GM19023 (cell line): ENCODE measurements at regions not wholly inside any gene's neighbourhood (a gene's known extent, or its start where the extent isn't known, plus 50 kb on each side); places are given as distances from the start of the nearest gene placed in this dataset.
"Not testable (repeated sequence)": the region's sequence is repeated elsewhere in the genome, so short reads cannot be mapped to it uniquely, and the experiment has no call there.

ENCODE experiments used
- ATAC-seq: cut with Tn5 transposase; IDR thresholded peaks from one replicate; pipeline ENCODE4 v1.9.1; 2021; ENCODE audit warnings: mild to moderate bottlenecking, moderate library complexity; ENCODE audit not compliant: unreplicated experiment

GRCh38 chr21:27045281-27045985 lies 78.5 kb upstream of the ADAMTS5 start:
- ATAC-seq, result no peak

- ATAC-seq, result no peak
Measured at GRCh38 chr21:27043377-27043776, 76.5 kb upstream of the ADAMTS5 start.

GRCh38 chr21:27040738-27041469 lies 74.0 kb upstream of the ADAMTS5 start:
- no peak for ATAC-seq

DNA sequence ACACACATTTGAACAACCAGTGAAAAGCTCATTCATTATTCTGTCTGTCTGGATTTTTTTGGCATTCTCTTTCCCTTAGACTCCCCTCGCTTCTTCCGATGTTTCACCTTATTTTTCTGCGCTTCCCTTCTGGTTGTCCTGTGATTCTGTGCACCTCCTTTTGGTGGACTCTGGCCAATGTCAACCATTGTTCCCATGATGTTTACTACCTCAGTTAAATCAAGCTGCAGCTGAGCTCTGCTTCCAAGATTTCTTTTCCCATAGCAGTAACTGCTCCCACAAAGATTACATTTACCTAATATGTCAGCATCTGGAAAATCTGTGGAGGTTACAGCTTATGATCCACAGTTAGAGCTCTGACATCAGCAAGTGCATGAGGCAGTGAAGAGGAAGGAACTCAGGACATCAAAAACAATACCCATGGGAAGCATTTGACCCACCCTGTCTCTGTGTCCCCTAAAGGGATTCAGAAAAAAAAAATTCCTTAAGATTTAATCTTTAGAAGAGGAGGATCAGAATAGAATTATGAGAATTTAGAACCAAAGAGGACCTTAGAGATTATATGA lies 69.9 kb upstream of the ADAMTS5 start:
- no peak for ATAC-seq

DNA sequence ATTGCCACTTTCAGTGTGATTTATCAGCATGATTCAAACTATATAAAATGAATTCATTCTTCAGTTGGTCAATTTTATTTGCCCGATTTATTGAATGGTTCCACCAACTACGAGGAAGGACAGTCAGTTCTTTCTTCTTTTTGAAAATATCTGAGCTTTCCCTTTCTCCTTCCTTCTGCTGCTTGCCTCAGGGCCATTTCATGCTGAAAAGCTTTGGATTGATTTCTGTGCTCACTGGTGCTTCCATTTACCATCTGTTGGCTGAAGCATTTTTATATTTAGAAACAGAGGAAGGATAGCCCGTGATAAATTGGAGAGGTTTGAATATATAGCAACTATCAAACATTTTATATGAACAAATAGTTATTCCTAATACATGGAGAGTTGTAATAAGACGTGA lies 68.9 kb upstream of the ADAMTS5 start:
- no peak for ATAC-seq

DNA sequence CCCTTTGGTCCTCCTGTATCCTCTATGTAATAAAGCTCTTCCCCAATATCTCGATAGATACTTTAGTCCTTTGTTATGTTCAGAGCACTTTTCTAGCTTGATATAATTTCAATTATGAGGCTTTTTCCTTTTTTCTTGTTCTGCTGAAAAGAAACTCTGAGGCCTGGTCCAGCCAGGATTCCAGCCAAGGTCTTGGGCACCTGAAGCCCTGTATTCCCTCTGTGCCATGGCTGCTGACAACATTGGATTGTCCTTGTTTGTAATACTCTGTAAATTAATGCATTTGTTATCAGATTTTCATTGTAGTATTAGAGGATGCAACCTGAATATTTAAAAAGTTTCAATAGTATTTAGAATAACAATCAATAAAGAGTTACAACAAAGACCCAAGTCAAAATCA lies 67.9 kb upstream of the ADAMTS5 start:
- ATAC-seq, result no peak

GRCh38 chr21:27033471-27033870 lies 66.6 kb upstream of the ADAMTS5 start:
- no peak for ATAC-seq

DNA sequence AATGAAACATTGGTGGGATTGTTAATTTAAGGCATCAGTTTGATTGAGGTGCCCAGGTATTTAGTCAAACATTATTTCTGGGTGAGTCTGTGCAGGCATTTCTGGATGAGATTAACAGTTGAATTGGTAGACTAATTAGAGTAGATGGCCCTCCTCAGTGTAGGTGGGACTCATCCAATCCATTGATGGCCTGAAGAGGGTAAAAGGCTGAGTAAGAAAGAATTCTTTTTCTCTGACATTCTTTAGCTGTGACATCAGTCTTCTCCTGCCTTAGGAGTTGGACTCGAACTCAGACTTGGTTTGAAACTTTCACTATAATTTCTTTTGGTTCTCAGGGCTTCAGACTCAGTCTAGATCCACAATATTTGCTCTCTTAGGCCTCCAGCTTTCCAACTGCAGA lies 59.6 kb upstream of the ADAMTS5 start:
- ATAC-seq, result no peak

- not testable (repeated sequence) for ATAC-seq
Measured at GRCh38 chr21:27025708-27026107, 58.8 kb upstream of the ADAMTS5 start.

DNA sequence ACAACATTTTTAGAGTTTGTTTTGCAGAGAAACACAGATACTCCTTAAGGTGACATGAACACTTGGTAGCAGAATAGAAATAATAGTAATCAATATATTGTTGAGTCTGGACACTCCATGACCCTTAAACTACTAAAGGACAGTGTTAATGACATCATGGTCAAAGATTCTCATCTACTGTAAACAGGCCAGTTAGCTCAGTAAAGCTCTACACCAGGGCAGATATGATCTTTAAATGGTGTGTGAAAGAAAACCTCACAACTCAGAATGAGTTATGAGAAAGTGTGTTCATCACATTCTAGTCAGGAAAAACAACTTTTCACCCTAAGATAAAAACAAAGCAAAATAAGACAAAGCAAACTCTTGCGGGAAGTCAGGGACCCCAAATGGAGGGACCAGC lies 58.1 kb upstream of the ADAMTS5 start:
- ATAC-seq, result no peak

GRCh38 chr21:27024301-27024700 lies 57.4 kb upstream of the ADAMTS5 start:
- ATAC-seq, result no peak

GRCh38 chr21:27023186-27023585 lies 56.3 kb upstream of the ADAMTS5 start:
- ATAC-seq, result no peak

- no peak for ATAC-seq
Measured at GRCh38 chr21:27021801-27022200, 54.9 kb upstream of the ADAMTS5 start.

DNA sequence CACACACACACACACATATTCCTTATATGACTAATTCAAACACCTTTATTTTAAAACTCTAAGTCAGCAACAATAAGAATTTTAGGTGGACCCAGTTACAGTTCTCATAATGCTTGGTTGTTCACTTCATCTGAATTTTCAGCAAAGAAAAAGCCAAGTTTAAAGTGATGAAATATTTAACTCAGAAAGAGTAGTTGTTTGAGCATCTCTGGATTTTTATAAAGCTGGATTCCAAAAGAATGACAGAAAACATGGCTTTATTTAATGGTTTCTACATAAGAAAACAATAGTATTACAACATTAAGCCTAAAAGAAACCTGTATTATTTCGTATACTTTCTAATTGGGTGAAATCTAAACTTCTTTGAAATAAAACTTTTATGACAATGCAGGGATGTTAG lies 54.2 kb upstream of the ADAMTS5 start:
- ATAC-seq, result no peak

DNA sequence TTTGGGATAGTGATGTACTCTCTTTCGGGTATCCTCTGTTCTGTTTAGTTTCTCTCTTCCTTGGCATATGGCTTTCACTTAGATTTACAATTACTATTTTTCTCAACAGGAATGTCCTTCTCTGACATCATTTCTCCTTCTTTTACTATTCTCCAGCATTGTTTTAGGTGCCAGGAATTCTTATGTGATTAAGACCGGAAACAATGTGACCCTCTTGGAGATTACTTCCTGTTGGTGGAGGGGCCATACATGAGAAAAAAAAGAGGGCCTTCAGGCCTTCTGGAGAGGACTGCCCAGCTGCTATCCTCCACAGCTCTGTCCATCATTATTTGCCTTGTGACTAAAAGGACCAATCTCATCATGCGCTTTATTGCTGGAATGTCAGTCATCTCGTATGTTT lies 50.4 kb upstream of the ADAMTS5 start:
- no peak for ATAC-seq
